Neural crest cell (in vitro differentiated cells): ENCODE measurements at regions not wholly inside any gene's neighbourhood (a gene's known extent, or its start where the extent isn't known, plus 50 kb on each side); places are given as distances from the start of the nearest gene placed in this dataset.

Experiments used
- DNase-seq: peaks from one replicate; pipeline ENCODE4 v3.0.0; 2021; ENCODE audit warnings: low read depth, mixed read lengths, low spot score
- H3K27ac Mint-ChIP-seq: one replicate; pipeline ENCODE4 v1.8.0; 2021; ENCODE audit warnings: mild to moderate bottlenecking, mixed read lengths; ENCODE audit not compliant: unreplicated experiment
- H3K27me3 Mint-ChIP-seq: 2 replicates; pipeline ENCODE4 v1.8.0; 2021; ENCODE audit warnings: low read depth, mild to moderate bottlenecking, mixed read lengths
- H3K36me3 Mint-ChIP-seq: 2 replicates; pipeline ENCODE4 v1.8.0; 2021; ENCODE audit warnings: low read depth, mild to moderate bottlenecking, mixed read lengths
- H3K4me1 Mint-ChIP-seq: 2 replicates; pipeline ENCODE4 v1.8.0; 2021; ENCODE audit warnings: mixed read lengths
- H3K4me3 Mint-ChIP-seq: one replicate; pipeline ENCODE4 v1.8.0; 2021; ENCODE audit warnings: mild to moderate bottlenecking, mixed read lengths
- H3K9me3 Mint-ChIP-seq: 2 replicates; pipeline ENCODE4 v1.8.0; 2021; ENCODE audit warnings: mixed read lengths
- CTCF ChIP-seq: fragments of 200-600 bp; sonication (generic); conservative IDR thresholded peaks from 2 replicates; pipeline ENCODE4 v1.5.0; 2021; ENCODE audit warnings: antibody characterized with exemption, mild to moderate bottlenecking

GRCh38 chr19:32219881-32220472 is 125.4 kb upstream of the ZNF507 start:
- TF ChIP-seq CTCF, result no peak
- no peak overlapping the region for H3K4me3 Mint-ChIP-seq
- DNase-seq, result no peak
- H3K27me3 Mint-ChIP-seq, result peaks cover 52% of the 10 kb centered on the region
- no peaks in the 10 kb centered on the region for H3K36me3 Mint-ChIP-seq
- H3K27ac Mint-ChIP-seq, result no peak overlapping the region
- no peaks in the 10 kb centered on the region for H3K9me3 Mint-ChIP-seq
- H3K4me1 Mint-ChIP-seq, result peaks cover 6% of the 10 kb centered on the region

- Mint-ChIP-seq H3K4me3 (no peak overlapping the region), H3K4me1 (peaks cover 6% of the 10 kb centered on the region), H3K27me3 (peaks cover 58% of the 10 kb centered on the region), H3K36me3 (no peaks in the 10 kb centered on the region), H3K27ac (no peak overlapping the region), H3K9me3 (no peaks in the 10 kb centered on the region)
- no peak for TF ChIP-seq CTCF
- DNase-seq, result no peak
Observed at GRCh38 chr19:32220951-32221350, 124.5 kb upstream of the ZNF507 start.

GRCh38 chr19:32222556-32222955 is 122.9 kb upstream of the ZNF507 start:
- H3K36me3 Mint-ChIP-seq, result no peaks in the 10 kb centered on the region
- H3K27me3 Mint-ChIP-seq, result peaks cover 60% of the 10 kb centered on the region
- TF ChIP-seq CTCF, result no peak
- H3K4me3 Mint-ChIP-seq, result no peak overlapping the region
- no peak for DNase-seq
- H3K9me3 Mint-ChIP-seq, result no peaks in the 10 kb centered on the region
- peaks cover 6% of the 10 kb centered on the region for H3K4me1 Mint-ChIP-seq
- H3K27ac Mint-ChIP-seq, result no peak overlapping the region

GRCh38 chr19:32223106-32223505 is 122.3 kb upstream of the ZNF507 start:
- Mint-ChIP-seq H3K27me3 (peaks cover 61% of the 10 kb centered on the region), H3K36me3 (no peaks in the 10 kb centered on the region), H3K27ac (no peak overlapping the region), H3K4me3 (no peak overlapping the region), H3K4me1 (peaks cover 6% of the 10 kb centered on the region), H3K9me3 (no peaks in the 10 kb centered on the region)
- no peak for DNase-seq
- TF ChIP-seq CTCF, result no peak

- Mint-ChIP-seq H3K27me3 (peaks cover 65% of the 10 kb centered on the region), H3K4me3 (no peak overlapping the region)
Observed at GRCh38 chr19:32223595-32224370, 121.6 kb upstream of the ZNF507 start.

More at GRCh38 chr19:32223595-32224370, 121.6 kb upstream of the ZNF507 start:
- TF ChIP-seq CTCF, result no peak
- H3K36me3 Mint-ChIP-seq, result no peaks in the 10 kb centered on the region
- no peak for DNase-seq
- peaks cover 6% of the 10 kb centered on the region for H3K4me1 Mint-ChIP-seq
- H3K27ac Mint-ChIP-seq, result no peak overlapping the region
- no peaks in the 10 kb centered on the region for H3K9me3 Mint-ChIP-seq
